Erythroblast (primary cell): ENCODE measurements at regions not wholly inside any gene's neighbourhood (a gene's known extent, or its start where the extent isn't known, plus 50 kb on each side); places are given as distances from the start of the nearest gene placed in this dataset.

Source experiments
- GATA1 ChIP-seq: IDR thresholded peaks from 2 replicates; pipeline ENCODE4 v1.6.1; 2011; ENCODE audit warnings: low read depth, mild to moderate bottlenecking, control low read depth, low read length, moderate library complexity
- POLR2A ChIP-seq: IDR thresholded peaks from 2 replicates; pipeline ENCODE4 v1.6.1; 2011; ENCODE audit warnings: mild to moderate bottlenecking, low read length

- TF ChIP-seq POLR2A (no peak), GATA1 (no peak)
Observed at GRCh38 chr21:17729455-17729854, 89.7 kb downstream of the C21orf91 start.
